ENCODE measurements at regions not wholly inside any gene's neighbourhood (a gene's known extent, or its start where the extent isn't known, plus 50 kb on each side); places are given as distances from the start of the nearest gene placed in this dataset.

GRCh38 chr20:22338140-22338708, 246.1 kb downstream of the FOXA2 start:
- POLR2A ChIA-PET, result no interaction called here
- no peaks in the 10 kb centered on the region for H3K36me3 Mint-ChIP-seq (ENCODE audit: low read depth)
- no peak overlapping the region for H3K27ac Mint-ChIP-seq
- no peak for DNase-seq
- peaks cover 4% of the 10 kb centered on the region for H3K27me3 Mint-ChIP-seq
- H3K4me1 Mint-ChIP-seq, result peaks cover 2% of the 10 kb centered on the region
- H3K9me3 Mint-ChIP-seq, result no peaks in the 10 kb centered on the region
- CTCF ChIA-PET, result interaction anchor here (0.6 to 1.2 kb wide), 2 partner anchors 163 to 355 kb away, joined by 3 read pairs; no protein-coding TSS in a partner anchor
- no peak overlapping the region for H3K4me3 Mint-ChIP-seq

GRCh38 chr20:22335210-22335609, 249.2 kb downstream of the FOXA2 start:
- no peaks in the 10 kb centered on the region for H3K9me3 Mint-ChIP-seq
- POLR2A ChIA-PET, result no interaction called here
- peaks cover 2% of the 10 kb centered on the region for H3K4me1 Mint-ChIP-seq
- CTCF ChIA-PET, result no interaction called here
- peaks cover 4% of the 10 kb centered on the region for H3K27me3 Mint-ChIP-seq
- H3K36me3 Mint-ChIP-seq (ENCODE audit: low read depth), result no peaks in the 10 kb centered on the region
- DNase-seq, result no peak
- no peak overlapping the region for H3K27ac Mint-ChIP-seq
- H3K4me3 Mint-ChIP-seq, result no peak overlapping the region

- Mint-ChIP-seq H3K27ac (no peak overlapping the region), H3K27me3 (peaks cover 2% of the 10 kb centered on the region), H3K4me3 (no peak overlapping the region), H3K36me3 (ENCODE audit: low read depth) (no peaks in the 10 kb centered on the region), H3K4me1 (no peaks in the 10 kb centered on the region), H3K9me3 (no peaks in the 10 kb centered on the region)
- ChIA-PET CTCF (no interaction called here), POLR2A (no interaction called here)
- DNase-seq, result peak; percentile 56
These were observed 250.4 kb downstream of the FOXA2 start for GRCh38 chr20:22333885-22334545.

GRCh38 chr20:22324505-22324904, 259.9 kb downstream of the FOXA2 start:
- Mint-ChIP-seq H3K27ac (no peak overlapping the region), H3K36me3 (ENCODE audit: low read depth) (no peaks in the 10 kb centered on the region), H3K27me3 (no peaks in the 10 kb centered on the region), H3K4me1 (no peaks in the 10 kb centered on the region), H3K9me3 (no peaks in the 10 kb centered on the region), H3K4me3 (no peak overlapping the region)
- ChIA-PET POLR2A (no interaction called here), CTCF (no interaction called here)
- no peak for DNase-seq

- H3K4me1 Mint-ChIP-seq, result no peaks in the 10 kb centered on the region
- no peak overlapping the region for H3K4me3 Mint-ChIP-seq
- no peak for DNase-seq
- H3K9me3 Mint-ChIP-seq, result no peaks in the 10 kb centered on the region
- H3K27ac Mint-ChIP-seq, result no peak overlapping the region
- H3K27me3 Mint-ChIP-seq, result no peaks in the 10 kb centered on the region
- ChIA-PET CTCF (no interaction called here), POLR2A (no interaction called here)
- no peaks in the 10 kb centered on the region for H3K36me3 Mint-ChIP-seq (ENCODE audit: low read depth)
These were observed 261.9 kb downstream of the FOXA2 start for GRCh38 chr20:22322513-22322912.

- no peak overlapping the region for H3K4me3 Mint-ChIP-seq
- no peak for DNase-seq
- ChIA-PET POLR2A (no interaction called here), CTCF (no interaction called here)
- H3K36me3 Mint-ChIP-seq (ENCODE audit: low read depth), result no peaks in the 10 kb centered on the region
- no peaks in the 10 kb centered on the region for H3K4me1 Mint-ChIP-seq
- no peak overlapping the region for H3K27ac Mint-ChIP-seq
- H3K9me3 Mint-ChIP-seq, result no peaks in the 10 kb centered on the region
- no peaks in the 10 kb centered on the region for H3K27me3 Mint-ChIP-seq
These were observed 263.2 kb downstream of the FOXA2 start for GRCh38 chr20:22321191-22321590.

DNA sequence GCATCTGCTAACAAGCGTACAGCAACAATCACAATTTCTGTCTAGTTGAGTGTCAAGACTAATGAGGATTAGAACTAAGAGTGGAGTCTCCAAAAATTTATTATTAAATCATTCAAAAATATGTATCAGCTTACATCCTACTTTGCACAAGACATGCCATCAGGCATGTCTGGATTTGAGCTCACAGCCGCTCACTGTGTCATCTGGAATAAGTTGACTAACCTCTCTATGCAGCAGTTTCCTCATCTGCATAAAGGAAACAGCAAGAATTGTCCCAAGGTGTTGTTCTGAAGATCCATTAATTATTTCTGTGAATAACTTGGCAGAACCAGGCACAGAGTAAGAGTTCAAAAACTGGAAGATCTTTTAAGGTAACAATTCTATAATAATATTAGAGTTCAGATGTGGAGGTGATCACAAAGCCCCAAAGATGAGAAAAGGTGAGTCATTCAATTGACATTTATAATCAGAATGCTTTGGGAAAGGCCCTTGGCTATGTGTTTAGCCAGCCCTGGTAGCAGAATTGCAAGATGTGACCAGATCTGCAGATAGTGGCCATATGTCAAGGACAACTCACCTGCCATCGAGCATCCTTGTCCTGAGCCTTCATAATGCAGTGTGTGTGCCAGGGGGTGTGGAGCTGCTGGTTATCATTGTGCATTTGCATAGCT, 264.0 kb downstream of the FOXA2 start:
- Mint-ChIP-seq H3K9me3 (no peaks in the 10 kb centered on the region), H3K27me3 (no peaks in the 10 kb centered on the region), H3K4me3 (no peak overlapping the region), H3K36me3 (ENCODE audit: low read depth) (no peaks in the 10 kb centered on the region), H3K4me1 (no peaks in the 10 kb centered on the region), H3K27ac (no peak overlapping the region)
- ChIA-PET POLR2A (no interaction called here), CTCF (no interaction called here)
- no peak for DNase-seq

GRCh38 chr20:22315771-22316170, 268.6 kb downstream of the FOXA2 start:
- H3K27me3 Mint-ChIP-seq, result no peaks in the 10 kb centered on the region
- DNase-seq, result no peak
- H3K4me1 Mint-ChIP-seq, result no peaks in the 10 kb centered on the region
- POLR2A ChIA-PET, result no interaction called here
- no peak overlapping the region for H3K27ac Mint-ChIP-seq
- H3K9me3 Mint-ChIP-seq, result no peaks in the 10 kb centered on the region
- H3K4me3 Mint-ChIP-seq, result no peak overlapping the region
- no peaks in the 10 kb centered on the region for H3K36me3 Mint-ChIP-seq (ENCODE audit: low read depth)
- CTCF ChIA-PET, result no interaction called here

DNA sequence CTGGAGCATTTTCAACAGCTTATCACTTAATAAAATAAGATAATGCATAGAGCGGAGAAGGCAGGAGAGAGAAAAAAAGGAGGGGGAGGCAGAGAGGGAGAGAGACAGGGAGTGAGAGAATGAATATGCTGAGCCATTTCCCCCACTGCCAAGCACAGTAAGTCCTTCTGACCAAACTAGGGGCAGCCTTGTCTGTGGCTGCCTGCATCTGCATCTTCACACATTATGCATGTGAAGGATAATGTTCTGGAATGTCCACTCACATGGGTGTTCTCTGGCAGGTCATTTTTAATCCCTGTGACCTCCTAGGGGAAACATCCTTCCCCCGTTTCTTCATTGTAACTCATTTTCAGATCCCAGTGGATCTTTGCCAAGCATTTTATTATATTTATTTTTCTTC, 269.3 kb downstream of the FOXA2 start:
- no peak overlapping the region for H3K4me3 Mint-ChIP-seq
- no peaks in the 10 kb centered on the region for H3K9me3 Mint-ChIP-seq
- CTCF ChIA-PET, result no interaction called here
- no peaks in the 10 kb centered on the region for H3K4me1 Mint-ChIP-seq
- no peaks in the 10 kb centered on the region for H3K27me3 Mint-ChIP-seq
- H3K36me3 Mint-ChIP-seq (ENCODE audit: low read depth), result no peaks in the 10 kb centered on the region
- POLR2A ChIA-PET, result no interaction called here
- DNase-seq, result no peak
- H3K27ac Mint-ChIP-seq, result no peak overlapping the region

GRCh38 chr20:22312744-22313346, 271.5 kb downstream of the FOXA2 start:
- no peaks in the 10 kb centered on the region for H3K36me3 Mint-ChIP-seq (ENCODE audit: low read depth)

DNA sequence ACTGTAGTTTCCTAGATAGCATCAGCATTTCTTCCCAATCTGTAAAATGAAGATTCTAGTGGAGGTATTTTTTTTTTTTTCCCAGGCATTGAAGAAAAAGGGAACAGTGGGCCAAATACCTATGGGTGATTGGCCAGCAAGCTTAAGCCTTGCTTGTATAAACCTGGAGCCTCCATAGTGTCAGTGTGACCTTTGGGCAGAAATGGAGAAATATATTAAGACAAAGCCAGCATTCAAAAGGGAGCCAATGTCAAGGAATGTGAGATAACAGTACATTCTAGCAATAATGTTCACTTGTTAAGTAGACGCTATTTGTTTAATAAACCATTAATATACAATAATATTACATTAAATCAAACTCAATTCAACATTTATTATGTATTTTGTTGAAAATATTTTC, 275.4 kb downstream of the FOXA2 start:
- DNase-seq, result no peak
- Mint-ChIP-seq H3K36me3 (ENCODE audit: low read depth) (no peaks in the 10 kb centered on the region), H3K27me3 (no peaks in the 10 kb centered on the region), H3K4me3 (no peak overlapping the region), H3K27ac (no peak overlapping the region), H3K9me3 (no peaks in the 10 kb centered on the region), H3K4me1 (no peaks in the 10 kb centered on the region)
- POLR2A ChIA-PET, result no interaction called here
- CTCF ChIA-PET, result no interaction called here

More at GRCh38 chr20:22312744-22313346, 271.5 kb downstream of the FOXA2 start:
- Mint-ChIP-seq H3K4me1 (no peaks in the 10 kb centered on the region), H3K27ac (no peak overlapping the region), H3K9me3 (no peaks in the 10 kb centered on the region), H3K27me3 (no peaks in the 10 kb centered on the region), H3K4me3 (no peak overlapping the region)
- no peak for DNase-seq
- ChIA-PET CTCF (no interaction called here), POLR2A (no interaction called here)

GRCh38 chr20:22307409-22307808, 277.0 kb downstream of the FOXA2 start:
- no peak for DNase-seq
- H3K27me3 Mint-ChIP-seq, result no peaks in the 10 kb centered on the region
- H3K36me3 Mint-ChIP-seq (ENCODE audit: low read depth), result no peaks in the 10 kb centered on the region
- H3K4me3 Mint-ChIP-seq, result no peak overlapping the region
- no peaks in the 10 kb centered on the region for H3K4me1 Mint-ChIP-seq
- CTCF ChIA-PET, result no interaction called here
- POLR2A ChIA-PET, result no interaction called here
- H3K27ac Mint-ChIP-seq, result no peak overlapping the region
- H3K9me3 Mint-ChIP-seq, result no peaks in the 10 kb centered on the region

DNA sequence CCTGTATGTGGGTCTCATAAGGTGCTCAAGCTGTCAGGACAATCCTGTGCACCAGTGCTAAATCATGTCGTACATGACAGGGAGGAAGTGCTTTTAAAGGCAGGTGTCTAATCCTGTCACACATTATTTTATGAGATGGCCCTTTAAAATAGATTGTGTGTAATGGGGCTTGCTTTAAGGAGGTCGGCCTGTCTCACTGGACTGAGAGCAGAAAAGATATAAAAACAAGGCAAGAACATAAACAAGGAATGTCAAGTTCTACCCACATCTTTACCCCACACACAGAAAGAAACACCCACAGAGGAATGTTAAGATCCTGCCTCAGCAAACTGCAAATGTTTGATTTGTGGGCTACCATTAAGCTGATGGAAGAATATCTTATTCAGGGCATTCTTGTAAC, 279.0 kb downstream of the FOXA2 start:
- ChIA-PET POLR2A (no interaction called here), CTCF (no interaction called here)
- Mint-ChIP-seq H3K27me3 (no peaks in the 10 kb centered on the region), H3K36me3 (ENCODE audit: low read depth) (no peaks in the 10 kb centered on the region), H3K4me3 (no peak overlapping the region), H3K27ac (no peak overlapping the region), H3K4me1 (no peaks in the 10 kb centered on the region), H3K9me3 (no peaks in the 10 kb centered on the region)
- no peak for DNase-seq

GRCh38 chr20:22303523-22303922, 280.8 kb downstream of the FOXA2 start:
- Mint-ChIP-seq H3K27me3 (no peaks in the 10 kb centered on the region), H3K36me3 (ENCODE audit: low read depth) (no peaks in the 10 kb centered on the region), H3K27ac (no peak overlapping the region), H3K4me1 (no peaks in the 10 kb centered on the region), H3K4me3 (no peak overlapping the region), H3K9me3 (peaks cover 3% of the 10 kb centered on the region)
- CTCF ChIA-PET, result no interaction called here
- POLR2A ChIA-PET, result no interaction called here
- no peak for DNase-seq

Data from activated CD4-positive, alpha-beta T cell treated with anti-CD3 and anti-CD28 coated beads, Interleukin-2, amount 10 ng/mL, durations not matched to agents 7 days and 5 days (primary cell).